ENCODE measurements at regions not wholly inside any gene's neighbourhood (a gene's known extent, or its start where the extent isn't known, plus 50 kb on each side); places are given as distances from the start of the nearest gene placed in this dataset.

GRCh38 chr1:192940658-192941057, 118.5 kb downstream of the UCHL5 start:
- no peaks in the 10 kb centered on the region for H4K20me1 ChIP-seq (ENCODE audit: insufficient read depth, low read length)
- no peak overlapping the region for H3K4me3 ChIP-seq (ENCODE audit: low read depth in 1 of 2, low read length in 2 of 2)
- no peak for ATAC-seq (ENCODE audit: insufficient read depth, low read depth)
- H3K4me2 ChIP-seq (ENCODE audit: insufficient read depth, low read length), result no peak overlapping the region
- H3K9me3 ChIP-seq (ENCODE audit: insufficient read depth, low read length, severe bottlenecking), result no peaks in the 10 kb centered on the region
- H3K9ac ChIP-seq (ENCODE audit: low read depth, low read length), result no peak overlapping the region
- H3K79me2 ChIP-seq (ENCODE audit: insufficient read depth, low read length), result no peaks in the 10 kb centered on the region
- no peaks in the 10 kb centered on the region for H3K27me3 ChIP-seq (ENCODE audit: insufficient read depth, low read length, poor library complexity)
- H3K27ac ChIP-seq (ENCODE audit: low read length), result no peak overlapping the region
- H3K36me3 ChIP-seq (ENCODE audit: insufficient read depth, low read length), result no peaks in the 10 kb centered on the region
- TF ChIP-seq EZH2 (IDR thresholded peaks at IDR 0.05; ENCODE audit: borderline replicate concordance, low read depth, low read length, severe bottlenecking) (no peak), CTCF (IDR thresholded peaks at IDR 0.05; ENCODE audit: borderline replicate concordance, extremely low read depth, low read length, poor library complexity, severe bottlenecking) (no peak)
- no peaks in the 10 kb centered on the region for H3K4me1 ChIP-seq (ENCODE audit: insufficient read depth, low read length)
- H2AFZ ChIP-seq (ENCODE audit: low read depth, low read length), result no peak overlapping the region
- no peak for DNase-seq

- H3K27ac ChIP-seq (ENCODE audit: low read length), result no peak overlapping the region
- no peak overlapping the region for H3K4me3 ChIP-seq (ENCODE audit: low read depth in 1 of 2, low read length in 2 of 2)
- no peaks in the 10 kb centered on the region for H4K20me1 ChIP-seq (ENCODE audit: insufficient read depth, low read length)
- no peak overlapping the region for H2AFZ ChIP-seq (ENCODE audit: low read depth, low read length)
- H3K9ac ChIP-seq (ENCODE audit: low read depth, low read length), result no peak overlapping the region
- no peaks in the 10 kb centered on the region for H3K4me1 ChIP-seq (ENCODE audit: insufficient read depth, low read length)
- H3K4me2 ChIP-seq (ENCODE audit: insufficient read depth, low read length), result no peak overlapping the region
- H3K79me2 ChIP-seq (ENCODE audit: insufficient read depth, low read length), result no peaks in the 10 kb centered on the region
- no peaks in the 10 kb centered on the region for H3K27me3 ChIP-seq (ENCODE audit: insufficient read depth, low read length, poor library complexity)
- ATAC-seq (ENCODE audit: insufficient read depth, low read depth), result no peak
- no peaks in the 10 kb centered on the region for H3K9me3 ChIP-seq (ENCODE audit: insufficient read depth, low read length, severe bottlenecking)
- TF ChIP-seq EZH2 (IDR thresholded peaks at IDR 0.05; ENCODE audit: borderline replicate concordance, low read depth, low read length, severe bottlenecking), result no peak
- no peak for TF ChIP-seq CTCF (IDR thresholded peaks at IDR 0.05; ENCODE audit: borderline replicate concordance, extremely low read depth, low read length, poor library complexity, severe bottlenecking)
- DNase-seq, result no peak
- H3K36me3 ChIP-seq (ENCODE audit: insufficient read depth, low read length), result no peaks in the 10 kb centered on the region
Measured at GRCh38 chr1:192941722-192942411, 117.3 kb downstream of the UCHL5 start.

GRCh38 chr1:192943108-192943507, 116.1 kb downstream of the UCHL5 start:
- Histone ChIP-seq H3K4me3 (ENCODE audit: low read depth in 1 of 2, low read length in 2 of 2) (no peak overlapping the region), H3K4me1 (ENCODE audit: insufficient read depth, low read length) (no peaks in the 10 kb centered on the region), H3K27me3 (ENCODE audit: insufficient read depth, low read length, poor library complexity) (no peaks in the 10 kb centered on the region), H3K36me3 (ENCODE audit: insufficient read depth, low read length) (no peaks in the 10 kb centered on the region), H2AFZ (ENCODE audit: low read depth, low read length) (no peak overlapping the region), H3K79me2 (ENCODE audit: insufficient read depth, low read length) (no peaks in the 10 kb centered on the region), H3K9me3 (ENCODE audit: insufficient read depth, low read length, severe bottlenecking) (no peaks in the 10 kb centered on the region), H3K4me2 (ENCODE audit: insufficient read depth, low read length) (no peak overlapping the region), H3K9ac (ENCODE audit: low read depth, low read length) (no peak overlapping the region), H3K27ac (ENCODE audit: low read length) (no peak overlapping the region), H4K20me1 (ENCODE audit: insufficient read depth, low read length) (no peaks in the 10 kb centered on the region)
- TF ChIP-seq EZH2 (IDR thresholded peaks at IDR 0.05; ENCODE audit: borderline replicate concordance, low read depth, low read length, severe bottlenecking) (no peak), CTCF (IDR thresholded peaks at IDR 0.05; ENCODE audit: borderline replicate concordance, extremely low read depth, low read length, poor library complexity, severe bottlenecking) (no peak)
- DNase-seq (no peak), ATAC-seq (ENCODE audit: insufficient read depth, low read depth) (no peak)

All from DND-41 (cell line).